Progenitor cell of endocrine pancreas (in vitro differentiated cells): ENCODE measurements at regions not wholly inside any gene's neighbourhood (a gene's known extent, or its start where the extent isn't known, plus 50 kb on each side); places are given as distances from the start of the nearest gene placed in this dataset.

Source experiments
- DNase-seq: peaks from one replicate; pipeline ENCODE4 v3.0.0; 2021; ENCODE audit warnings: low spot score; ENCODE audit not compliant: unreplicated experiment
- H3K27ac Mint-ChIP-seq: 2 replicates; pipeline ENCODE4 v1.8.0; 2021; ENCODE audit warnings: mild to moderate bottlenecking, moderate library complexity, mixed read lengths
- H3K27me3 Mint-ChIP-seq: 2 replicates; pipeline ENCODE4 v1.8.0; 2021; ENCODE audit warnings: mixed read lengths
- H3K36me3 Mint-ChIP-seq: 2 replicates; pipeline ENCODE4 v1.8.0; 2022; ENCODE audit warnings: mixed read lengths; ENCODE audit not compliant: insufficient read depth
- H3K4me1 Mint-ChIP-seq: 2 replicates; pipeline ENCODE4 v1.8.0; 2021; ENCODE audit warnings: low read depth, mixed read lengths
- H3K4me3 Mint-ChIP-seq: 2 replicates; pipeline ENCODE4 v1.8.0; 2021; ENCODE audit warnings: low read depth, mild to moderate bottlenecking, moderate library complexity, mixed read lengths
- H3K9me3 Mint-ChIP-seq: 2 replicates; pipeline ENCODE4 v1.8.0; 2021; ENCODE audit warnings: low read depth, mixed read lengths
- TF ChIP-seq, protein P1 (sequence below): fragments of 200-600 bp; sonication (generic); IDR thresholded peaks from one replicate; pipeline ENCODE4 v1.5.0; 2021; ENCODE audit warnings: antibody characterized with exemption, mild to moderate bottlenecking; ENCODE audit not compliant: unreplicated experiment

DNA sequence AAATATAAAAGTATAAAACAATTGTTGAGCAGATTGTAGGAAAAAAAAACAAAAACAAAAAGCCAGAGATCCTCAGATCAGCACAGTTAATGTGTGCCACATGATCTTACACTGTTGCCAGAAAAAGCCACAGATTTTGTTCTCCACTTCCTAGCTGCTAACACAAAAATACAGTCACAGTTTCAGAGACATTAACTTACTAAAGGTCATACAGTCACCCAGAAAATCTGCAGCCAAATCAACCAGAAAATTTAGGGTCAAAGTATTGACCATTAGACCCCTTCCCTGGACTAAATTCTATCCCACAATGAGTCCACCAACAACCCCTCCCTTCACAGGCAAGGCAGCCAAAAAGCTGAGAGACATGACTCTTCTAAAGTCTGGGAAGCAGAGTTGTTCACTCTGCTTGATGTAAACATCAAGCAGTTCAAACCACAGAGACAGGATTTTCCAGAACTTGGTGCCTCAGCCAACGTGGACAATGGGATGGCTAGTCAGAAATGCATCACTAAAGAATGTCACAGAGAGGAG lies 59.1 kb downstream of the SST start:
- TF ChIP-seq, protein P1, sequence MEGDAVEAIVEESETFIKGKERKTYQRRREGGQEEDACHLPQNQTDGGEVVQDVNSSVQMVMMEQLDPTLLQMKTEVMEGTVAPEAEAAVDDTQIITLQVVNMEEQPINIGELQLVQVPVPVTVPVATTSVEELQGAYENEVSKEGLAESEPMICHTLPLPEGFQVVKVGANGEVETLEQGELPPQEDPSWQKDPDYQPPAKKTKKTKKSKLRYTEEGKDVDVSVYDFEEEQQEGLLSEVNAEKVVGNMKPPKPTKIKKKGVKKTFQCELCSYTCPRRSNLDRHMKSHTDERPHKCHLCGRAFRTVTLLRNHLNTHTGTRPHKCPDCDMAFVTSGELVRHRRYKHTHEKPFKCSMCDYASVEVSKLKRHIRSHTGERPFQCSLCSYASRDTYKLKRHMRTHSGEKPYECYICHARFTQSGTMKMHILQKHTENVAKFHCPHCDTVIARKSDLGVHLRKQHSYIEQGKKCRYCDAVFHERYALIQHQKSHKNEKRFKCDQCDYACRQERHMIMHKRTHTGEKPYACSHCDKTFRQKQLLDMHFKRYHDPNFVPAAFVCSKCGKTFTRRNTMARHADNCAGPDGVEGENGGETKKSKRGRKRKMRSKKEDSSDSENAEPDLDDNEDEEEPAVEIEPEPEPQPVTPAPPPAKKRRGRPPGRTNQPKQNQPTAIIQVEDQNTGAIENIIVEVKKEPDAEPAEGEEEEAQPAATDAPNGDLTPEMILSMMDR, result no peak
- Mint-ChIP-seq H3K27me3 (peaks cover 7% of the 10 kb centered on the region), H3K9me3 (peaks cover 11% of the 10 kb centered on the region), H3K4me1 (no peaks in the 10 kb centered on the region), H3K36me3 (no peaks in the 10 kb centered on the region), H3K27ac (no peak overlapping the region), H3K4me3 (no peak overlapping the region)
- DNase-seq, result no peak

DNA sequence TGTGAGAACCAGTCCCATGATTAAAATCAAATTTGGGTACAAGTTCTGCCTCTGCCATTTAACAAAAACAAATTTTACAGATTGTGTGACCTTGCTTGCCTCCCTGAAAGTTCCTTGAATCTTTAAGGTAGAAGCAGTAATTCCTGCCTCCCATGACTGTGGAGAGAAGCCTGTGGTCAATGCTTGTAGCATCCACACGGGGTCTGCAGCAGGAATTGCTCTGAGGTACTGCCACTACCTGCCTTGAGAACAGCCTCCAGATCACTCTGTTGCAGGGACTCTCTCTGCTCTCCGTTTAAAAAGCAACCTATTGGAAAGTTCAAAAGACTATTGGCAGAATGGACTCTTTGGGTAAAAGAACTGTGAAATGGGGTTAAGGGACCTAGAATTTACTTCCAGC lies 75.9 kb downstream of the SST start:
- H3K9me3 Mint-ChIP-seq, result no peaks in the 10 kb centered on the region
- DNase-seq, result no peak
- H3K27ac Mint-ChIP-seq, result no peak overlapping the region
- no peak overlapping the region for H3K4me3 Mint-ChIP-seq
- H3K27me3 Mint-ChIP-seq, result peaks cover 6% of the 10 kb centered on the region
- no peaks in the 10 kb centered on the region for H3K4me1 Mint-ChIP-seq
- H3K36me3 Mint-ChIP-seq, result no peaks in the 10 kb centered on the region
- TF ChIP-seq, protein P1, result no peak

DNA sequence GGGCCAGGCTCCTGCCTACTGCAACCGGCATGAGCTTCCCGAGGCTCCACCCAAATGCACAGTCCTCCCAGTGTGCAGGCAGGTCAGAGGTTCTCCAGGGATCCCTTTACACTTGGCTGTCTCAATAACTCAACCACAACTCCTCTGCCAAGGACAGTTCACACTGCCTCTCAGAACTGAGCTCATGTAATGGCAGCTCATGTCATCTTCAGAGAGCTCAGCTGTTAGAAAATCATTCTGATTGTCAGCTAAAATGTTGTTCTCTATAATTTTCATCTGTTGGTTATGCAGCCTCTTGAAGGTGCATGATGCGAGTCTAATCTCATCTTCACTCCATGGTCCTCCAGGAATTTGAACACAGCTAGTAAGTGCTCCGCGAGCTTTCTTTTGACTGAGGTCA lies 76.7 kb downstream of the SST start:
- Mint-ChIP-seq H3K4me3 (no peak overlapping the region), H3K4me1 (no peaks in the 10 kb centered on the region), H3K27me3 (peaks cover 6% of the 10 kb centered on the region), H3K9me3 (no peaks in the 10 kb centered on the region), H3K27ac (no peak overlapping the region), H3K36me3 (no peaks in the 10 kb centered on the region)
- TF ChIP-seq, protein P1, result no peak
- no peak for DNase-seq

DNA sequence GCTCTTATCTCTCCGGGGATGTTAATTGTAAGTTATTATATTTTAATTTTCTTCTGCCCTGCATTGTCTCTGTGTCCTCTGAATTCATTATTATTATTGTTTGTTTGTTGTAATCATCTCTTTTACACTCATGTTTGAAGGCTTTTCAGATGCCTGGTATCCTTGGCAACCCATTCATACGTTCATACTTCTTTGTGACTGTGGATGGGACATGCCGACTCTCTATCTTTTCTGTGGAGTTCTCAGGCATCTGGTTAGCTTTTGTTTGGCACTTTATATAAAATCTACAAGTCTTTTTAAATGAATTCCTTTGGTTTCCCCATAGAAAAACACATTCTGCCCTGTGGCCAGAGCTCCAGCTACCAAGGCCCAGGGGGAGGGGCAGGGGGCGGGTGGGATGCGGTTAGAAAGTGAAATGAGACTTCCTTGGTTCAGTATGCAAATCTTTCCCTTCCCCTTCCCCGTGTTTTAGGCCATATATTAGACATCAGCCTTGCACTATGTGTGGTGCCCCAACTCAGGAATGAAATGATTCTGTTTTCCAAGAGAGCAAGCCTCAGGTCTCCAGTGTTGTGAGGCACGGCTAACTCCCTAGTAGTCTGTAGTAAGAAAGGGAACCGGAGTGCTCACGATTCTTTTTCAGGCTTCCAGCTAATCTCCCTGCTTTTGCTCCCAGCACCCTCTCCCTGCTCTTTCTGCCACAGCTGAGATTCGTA lies 79.2 kb downstream of the SST start:
- no peak for DNase-seq

DNA sequence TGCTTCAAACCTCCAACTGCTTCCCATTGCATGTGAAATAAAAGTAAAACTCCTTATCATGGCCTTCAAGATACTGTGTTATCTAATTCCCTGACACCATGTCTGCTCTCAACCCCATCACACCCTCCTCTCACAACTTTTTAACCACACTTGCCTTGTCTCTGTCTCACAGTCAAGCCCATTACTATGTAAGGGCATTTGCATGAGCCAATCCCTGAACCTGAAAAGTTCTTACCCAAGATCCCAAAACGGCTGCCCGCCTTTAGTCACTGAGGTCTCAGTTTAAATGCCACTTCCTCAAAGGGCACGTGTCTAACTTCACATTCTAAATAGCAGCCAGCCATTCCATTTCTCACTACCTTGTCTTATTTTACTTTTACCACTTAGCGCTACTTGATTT lies 83.1 kb downstream of the SST start:
- Mint-ChIP-seq H3K4me1 (no peaks in the 10 kb centered on the region), H3K27me3 (peaks cover 4% of the 10 kb centered on the region), H3K36me3 (no peaks in the 10 kb centered on the region), H3K9me3 (peaks cover 8% of the 10 kb centered on the region), H3K4me3 (no peak overlapping the region), H3K27ac (no peak overlapping the region)
- TF ChIP-seq, protein P1, result no peak
- DNase-seq, result no peak

More for the DNA sequence above, 79.2 kb downstream of the SST start:
- no peak overlapping the region for H3K27ac Mint-ChIP-seq
- TF ChIP-seq, protein P1, result no peak
- no peaks in the 10 kb centered on the region for H3K36me3 Mint-ChIP-seq
- no peak overlapping the region for H3K4me3 Mint-ChIP-seq
- H3K4me1 Mint-ChIP-seq, result no peaks in the 10 kb centered on the region
- peaks cover 6% of the 10 kb centered on the region for H3K27me3 Mint-ChIP-seq
- no peaks in the 10 kb centered on the region for H3K9me3 Mint-ChIP-seq
